ENCODE measurements at regions not wholly inside any gene's neighbourhood (a gene's known extent, or its start where the extent isn't known, plus 50 kb on each side); places are given as distances from the start of the nearest gene placed in this dataset.
A peak's percentile ranks its signal among the peaks of the same experiment; 100 is the strongest.

DNA sequence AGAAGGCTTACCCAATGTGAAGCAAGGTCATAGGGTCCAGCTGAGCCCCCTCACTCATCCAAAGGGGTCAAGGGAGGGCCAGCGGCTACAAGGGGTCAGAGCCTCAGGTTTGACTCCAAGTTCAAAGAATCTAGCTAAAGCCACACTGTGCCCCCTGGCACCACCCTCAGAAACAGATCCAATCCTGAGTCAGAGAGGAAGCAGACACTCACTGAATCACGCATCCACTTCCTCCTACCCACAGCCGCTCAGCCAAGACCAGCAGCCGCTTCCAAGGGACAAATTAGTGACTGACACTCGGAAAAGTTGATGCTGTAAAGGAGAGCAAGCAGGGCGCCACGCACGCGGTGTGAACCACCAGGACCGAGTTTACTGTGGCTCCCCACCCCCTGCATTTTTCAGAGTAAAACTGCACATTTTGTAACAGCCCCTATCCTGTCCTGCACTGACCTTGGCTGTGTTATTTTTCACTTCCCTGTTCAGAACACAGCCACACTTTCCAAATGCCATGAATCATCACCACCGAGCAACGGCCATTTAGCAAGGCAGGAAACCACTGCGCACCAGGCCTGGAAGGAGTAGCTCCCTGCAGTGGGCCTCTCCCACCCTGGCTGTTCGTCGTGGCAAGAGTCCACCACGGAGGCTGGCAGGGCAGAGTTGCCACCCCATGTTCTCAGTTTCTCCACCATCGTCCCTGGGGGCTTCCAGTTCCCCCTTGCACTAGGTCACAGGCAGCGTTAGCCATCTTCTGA, 147.8 kb downstream of the TOMM20 start (continued):
- no peak for TF ChIP-seq SRSF3 (IDR thresholded peaks at IDR 0.05; ENCODE audit: insufficient read depth, low read length)
- no peak for TF ChIP-seq RHOXF2B (CRISPR knock-in tag; conservative IDR thresholded peaks at IDR 0.05)
- no peak for TF ChIP-seq BRF1 (IDR thresholded peaks at IDR 0.05; ENCODE audit: borderline replicate concordance, extremely low read depth, insufficient read length)
- no peak for TF ChIP-seq U2AF2 (optimal IDR thresholded peaks at IDR 0.05; ENCODE audit: low read depth, low read length)
- no peak for TF ChIP-seq STAT5A (IDR thresholded peaks at IDR 0.05; ENCODE audit: borderline replicate concordance, low read length)
- TF ChIP-seq ZNF41 (CRISPR knock-in tag; conservative IDR thresholded peaks at IDR 0.05): peak; percentile 64; the same call in 1 of the 2 replicates
- TF ChIP-seq, protein P1, sequence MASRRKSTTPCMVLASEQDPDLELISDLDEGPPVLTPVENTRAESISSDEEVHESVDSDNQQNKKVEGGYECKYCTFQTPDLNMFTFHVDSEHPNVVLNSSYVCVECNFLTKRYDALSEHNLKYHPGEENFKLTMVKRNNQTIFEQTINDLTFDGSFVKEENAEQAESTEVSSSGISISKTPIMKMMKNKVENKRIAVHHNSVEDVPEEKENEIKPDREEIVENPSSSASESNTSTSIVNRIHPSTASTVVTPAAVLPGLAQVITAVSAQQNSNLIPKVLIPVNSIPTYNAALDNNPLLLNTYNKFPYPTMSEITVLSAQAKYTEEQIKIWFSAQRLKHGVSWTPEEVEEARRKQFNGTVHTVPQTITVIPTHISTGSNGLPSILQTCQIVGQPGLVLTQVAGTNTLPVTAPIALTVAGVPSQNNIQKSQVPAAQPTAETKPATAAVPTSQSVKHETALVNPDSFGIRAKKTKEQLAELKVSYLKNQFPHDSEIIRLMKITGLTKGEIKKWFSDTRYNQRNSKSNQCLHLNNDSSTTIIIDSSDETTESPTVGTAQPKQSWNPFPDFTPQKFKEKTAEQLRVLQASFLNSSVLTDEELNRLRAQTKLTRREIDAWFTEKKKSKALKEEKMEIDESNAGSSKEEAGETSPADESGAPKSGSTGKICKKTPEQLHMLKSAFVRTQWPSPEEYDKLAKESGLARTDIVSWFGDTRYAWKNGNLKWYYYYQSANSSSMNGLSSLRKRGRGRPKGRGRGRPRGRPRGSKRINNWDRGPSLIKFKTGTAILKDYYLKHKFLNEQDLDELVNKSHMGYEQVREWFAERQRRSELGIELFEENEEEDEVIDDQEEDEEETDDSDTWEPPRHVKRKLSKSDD (conservative IDR thresholded peaks at IDR 0.05; ENCODE audit: low read length): no peak
- peak; percentile 82 for TF ChIP-seq NFRKB (IDR thresholded peaks at IDR 0.05; ENCODE audit: low read depth)
- TF ChIP-seq, protein P2, sequence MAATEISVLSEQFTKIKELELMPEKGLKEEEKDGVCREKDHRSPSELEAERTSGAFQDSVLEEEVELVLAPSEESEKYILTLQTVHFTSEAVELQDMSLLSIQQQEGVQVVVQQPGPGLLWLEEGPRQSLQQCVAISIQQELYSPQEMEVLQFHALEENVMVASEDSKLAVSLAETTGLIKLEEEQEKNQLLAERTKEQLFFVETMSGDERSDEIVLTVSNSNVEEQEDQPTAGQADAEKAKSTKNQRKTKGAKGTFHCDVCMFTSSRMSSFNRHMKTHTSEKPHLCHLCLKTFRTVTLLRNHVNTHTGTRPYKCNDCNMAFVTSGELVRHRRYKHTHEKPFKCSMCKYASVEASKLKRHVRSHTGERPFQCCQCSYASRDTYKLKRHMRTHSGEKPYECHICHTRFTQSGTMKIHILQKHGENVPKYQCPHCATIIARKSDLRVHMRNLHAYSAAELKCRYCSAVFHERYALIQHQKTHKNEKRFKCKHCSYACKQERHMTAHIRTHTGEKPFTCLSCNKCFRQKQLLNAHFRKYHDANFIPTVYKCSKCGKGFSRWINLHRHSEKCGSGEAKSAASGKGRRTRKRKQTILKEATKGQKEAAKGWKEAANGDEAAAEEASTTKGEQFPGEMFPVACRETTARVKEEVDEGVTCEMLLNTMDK (IDR thresholded peaks at IDR 0.05; ENCODE audit: borderline replicate concordance, insufficient read depth, low read depth, low read length, poor library complexity, severe bottlenecking): no peak
- TF ChIP-seq KLF1 (tag; IDR thresholded peaks at IDR 0.05): 0 out of 2 replicates have a peak, but pooled peaks have one; percentile 11
- no peak for TF ChIP-seq CBFB (CRISPR knock-in tag; IDR thresholded peaks at IDR 0.05)
- no peak for TF ChIP-seq ELF4 (CRISPR knock-in tag; IDR thresholded peaks at IDR 0.05)
- TF ChIP-seq POLR2H (tag; IDR thresholded peaks at IDR 0.05; ENCODE audit: low read depth): no peak
- TF ChIP-seq, protein P3, sequence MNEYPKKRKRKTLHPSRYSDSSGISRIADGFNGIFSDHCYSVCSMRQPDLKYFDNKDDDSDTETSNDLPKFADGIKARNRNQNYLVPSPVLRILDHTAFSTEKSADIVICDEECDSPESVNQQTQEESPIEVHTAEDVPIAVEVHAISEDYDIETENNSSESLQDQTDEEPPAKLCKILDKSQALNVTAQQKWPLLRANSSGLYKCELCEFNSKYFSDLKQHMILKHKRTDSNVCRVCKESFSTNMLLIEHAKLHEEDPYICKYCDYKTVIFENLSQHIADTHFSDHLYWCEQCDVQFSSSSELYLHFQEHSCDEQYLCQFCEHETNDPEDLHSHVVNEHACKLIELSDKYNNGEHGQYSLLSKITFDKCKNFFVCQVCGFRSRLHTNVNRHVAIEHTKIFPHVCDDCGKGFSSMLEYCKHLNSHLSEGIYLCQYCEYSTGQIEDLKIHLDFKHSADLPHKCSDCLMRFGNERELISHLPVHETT (CRISPR knock-in tag; conservative IDR thresholded peaks at IDR 0.05 in 1 of 2, IDR thresholded peaks at IDR 0.05 in 1 of 2): peak in 1 of 2 experiments; percentile 95; a peak in 2 of 4 replicates
- TF ChIP-seq MTF1 (CRISPR knock-in tag; IDR thresholded peaks at IDR 0.05; ENCODE audit: borderline replicate concordance): no peak
- TF ChIP-seq, protein P4, sequence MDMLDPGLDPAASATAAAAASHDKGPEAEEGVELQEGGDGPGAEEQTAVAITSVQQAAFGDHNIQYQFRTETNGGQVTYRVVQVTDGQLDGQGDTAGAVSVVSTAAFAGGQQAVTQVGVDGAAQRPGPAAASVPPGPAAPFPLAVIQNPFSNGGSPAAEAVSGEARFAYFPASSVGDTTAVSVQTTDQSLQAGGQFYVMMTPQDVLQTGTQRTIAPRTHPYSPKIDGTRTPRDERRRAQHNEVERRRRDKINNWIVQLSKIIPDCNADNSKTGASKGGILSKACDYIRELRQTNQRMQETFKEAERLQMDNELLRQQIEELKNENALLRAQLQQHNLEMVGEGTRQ (CRISPR knock-in tag; IDR thresholded peaks at IDR 0.05): no peak
- TF ChIP-seq POLR2AphosphoS2 (IDR thresholded peaks at IDR 0.05; ENCODE audit: low read length): no peak
- TF ChIP-seq ETV1 (tag; conservative IDR thresholded peaks at IDR 0.05; ENCODE audit: low read depth): 0 out of 2 replicates have a peak, but pooled peaks have one; percentile 23
- TF ChIP-seq ZNF431 (CRISPR knock-in tag; IDR thresholded peaks at IDR 0.05): no peak
- no peak for TF ChIP-seq HSF4 (CRISPR knock-in tag; IDR thresholded peaks at IDR 0.05; ENCODE audit: borderline replicate concordance)
- TF ChIP-seq GABPB1 (CRISPR knock-in tag; IDR thresholded peaks at IDR 0.05): peak; percentile 58; the same call in 1 of the 2 replicates

Data from K562 (cell line).